HG03025 (cell line): ENCODE measurements at regions not wholly inside any gene's neighbourhood (a gene's known extent, or its start where the extent isn't known, plus 50 kb on each side); places are given as distances from the start of the nearest gene placed in this dataset.
A peak's percentile ranks its signal among the peaks of the same experiment; 100 is the strongest.
"Not testable (repeated sequence)": the region's sequence is repeated elsewhere in the genome, so short reads cannot be mapped to it uniquely, and the experiment has no call there.

ENCODE experiments used
- ATAC-seq: cut with Tn5 transposase; IDR thresholded peaks from one replicate; pipeline ENCODE4 v1.9.1; 2021; ENCODE audit warnings: mild to moderate bottlenecking, moderate library complexity; ENCODE audit not compliant: unreplicated experiment, low FRiP score

DNA sequence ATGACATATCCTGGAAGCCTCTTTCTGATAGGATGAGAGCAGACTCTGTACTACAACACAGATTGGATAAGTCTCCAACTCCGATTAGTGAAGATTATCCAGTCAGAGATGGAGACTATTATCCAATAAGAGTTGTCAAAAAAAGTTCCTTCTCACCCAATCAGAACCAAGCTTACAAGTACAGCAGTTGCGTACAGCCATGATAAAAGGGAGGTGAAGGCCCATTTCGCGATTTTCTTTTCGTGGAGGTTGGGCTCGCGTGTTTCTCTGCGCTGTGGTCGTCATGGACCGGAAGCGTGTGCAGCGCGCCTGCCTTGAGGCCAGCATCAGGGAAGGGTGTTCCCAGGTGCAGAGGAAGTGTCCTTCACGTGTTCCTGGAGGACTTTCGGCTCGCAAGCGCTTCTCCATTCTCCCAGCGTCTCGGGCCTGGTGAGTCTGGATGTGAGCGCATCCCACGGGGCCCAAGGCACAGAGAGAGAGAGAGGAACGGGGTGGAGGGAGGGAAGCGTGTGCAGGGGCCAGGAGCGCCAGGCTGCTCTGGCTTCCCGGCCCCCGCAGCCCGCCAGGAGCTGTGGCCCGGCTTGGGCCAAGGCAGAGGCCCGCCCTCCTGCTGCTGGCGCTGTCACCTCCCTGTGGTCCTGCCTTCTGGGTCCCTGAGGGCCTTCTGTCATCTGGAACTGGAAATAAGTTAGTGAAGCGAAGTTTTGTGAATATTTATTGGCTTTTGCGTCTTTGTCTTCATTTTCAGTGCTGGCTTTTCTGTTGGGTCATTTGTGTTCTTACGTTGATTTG lies 53.9 kb downstream of the CDRT15L2 start:
- ATAC-seq: not testable (repeated sequence)

DNA sequence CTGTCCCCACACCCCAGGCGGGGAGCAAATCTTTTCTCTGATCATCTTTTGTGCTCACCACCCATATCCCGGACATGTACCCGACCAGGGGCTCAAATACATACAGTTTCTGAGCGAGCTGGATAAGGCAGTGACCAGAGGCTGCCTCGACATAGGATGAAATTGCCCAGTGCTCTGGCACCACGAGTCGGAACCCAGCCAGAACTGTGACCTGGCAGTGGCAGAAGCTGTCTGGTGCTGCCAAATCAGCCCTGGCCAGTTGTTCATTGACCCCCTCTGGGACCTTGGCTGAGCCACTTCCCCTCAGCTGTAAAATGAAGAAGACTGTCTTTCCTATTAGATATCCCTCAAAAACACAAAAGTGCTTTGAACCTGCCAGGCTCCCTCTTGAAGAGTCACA lies 60.6 kb downstream of the CDRT15L2 start:
- not testable (repeated sequence) for ATAC-seq

DNA sequence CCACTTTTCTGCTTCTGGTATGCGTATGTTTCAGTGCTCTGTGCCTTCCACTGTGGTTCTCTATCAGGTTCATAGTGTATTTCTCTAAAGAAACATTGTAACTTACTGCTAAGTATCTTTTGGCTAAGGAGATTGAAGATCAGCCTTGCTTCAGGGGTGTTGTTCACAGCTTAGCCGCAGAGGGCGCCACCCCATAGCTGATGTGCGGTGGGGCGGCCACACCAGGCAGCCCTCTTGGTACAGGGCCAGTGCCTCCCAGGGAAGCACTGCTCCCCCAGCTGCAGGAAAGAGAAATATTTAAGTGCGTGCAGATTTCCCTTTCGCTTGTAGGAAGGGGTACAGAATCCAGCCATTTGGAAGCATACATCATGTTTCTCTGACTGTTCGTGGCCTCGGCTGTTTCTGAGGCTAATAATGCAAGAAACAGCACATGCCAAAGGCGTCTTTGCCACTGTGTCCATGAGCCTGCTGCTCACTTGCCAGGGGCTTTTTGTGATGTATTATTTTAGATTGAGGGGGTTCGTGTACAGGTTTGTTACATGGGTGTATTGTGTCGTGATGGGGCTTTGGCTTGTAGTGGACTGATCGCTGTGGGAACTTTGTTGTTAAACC lies 67.2 kb downstream of the CDRT15L2 start:
- ATAC-seq: not testable (repeated sequence)

DNA sequence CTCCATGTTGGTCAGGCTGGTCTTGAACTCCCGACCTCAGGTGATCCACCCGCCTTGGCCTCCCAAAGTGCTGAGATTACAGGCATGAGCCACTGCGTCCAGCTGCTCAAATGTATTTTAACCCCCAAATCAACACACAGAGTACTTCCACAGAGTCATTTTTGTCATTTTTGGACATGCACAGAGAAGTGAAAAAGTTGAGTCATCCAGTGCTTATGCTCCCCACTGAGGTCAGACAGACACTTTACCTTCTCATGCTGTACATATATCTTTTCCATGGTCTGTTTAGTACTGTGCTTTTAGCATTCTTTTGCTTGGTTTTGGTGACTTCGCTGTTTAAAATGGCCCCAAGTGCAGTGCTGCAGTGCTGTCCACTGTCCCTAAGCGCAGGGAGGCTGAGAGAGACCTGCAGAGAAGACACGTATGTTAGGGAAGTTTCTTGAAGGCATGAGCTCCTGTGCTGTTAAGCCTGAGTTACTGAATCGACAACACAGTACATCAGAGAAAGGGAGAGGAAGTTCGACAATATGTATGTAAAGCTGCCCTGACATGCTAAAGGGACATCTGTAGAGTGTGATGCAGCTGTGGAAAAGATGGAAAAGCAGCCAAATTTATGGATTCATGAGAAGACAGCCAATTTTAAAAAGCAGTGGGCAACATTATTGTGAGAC lies 69.7 kb downstream of the CDRT15L2 start:
- peak; percentile 71 for ATAC-seq

DNA sequence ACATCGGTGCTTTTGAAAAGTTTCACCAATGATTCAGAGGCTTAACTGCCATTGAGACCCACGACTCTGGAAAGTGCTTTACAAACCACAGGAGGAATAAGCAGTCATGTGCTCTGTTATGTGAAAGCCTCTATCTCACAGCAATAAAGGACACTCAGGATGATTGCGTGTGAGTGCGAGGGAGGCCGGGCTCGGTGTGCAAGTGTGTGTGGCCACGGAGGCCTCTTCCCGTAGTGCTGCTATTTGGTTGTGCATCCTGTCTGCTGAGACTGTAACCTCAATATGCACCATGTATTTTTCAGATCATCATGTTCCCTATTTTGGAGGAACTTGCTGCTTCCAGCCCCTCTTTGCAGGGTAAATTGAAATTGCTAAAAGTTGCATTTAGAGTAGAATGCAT lies 71.5 kb downstream of the CDRT15L2 start:
- not testable (repeated sequence) for ATAC-seq

DNA sequence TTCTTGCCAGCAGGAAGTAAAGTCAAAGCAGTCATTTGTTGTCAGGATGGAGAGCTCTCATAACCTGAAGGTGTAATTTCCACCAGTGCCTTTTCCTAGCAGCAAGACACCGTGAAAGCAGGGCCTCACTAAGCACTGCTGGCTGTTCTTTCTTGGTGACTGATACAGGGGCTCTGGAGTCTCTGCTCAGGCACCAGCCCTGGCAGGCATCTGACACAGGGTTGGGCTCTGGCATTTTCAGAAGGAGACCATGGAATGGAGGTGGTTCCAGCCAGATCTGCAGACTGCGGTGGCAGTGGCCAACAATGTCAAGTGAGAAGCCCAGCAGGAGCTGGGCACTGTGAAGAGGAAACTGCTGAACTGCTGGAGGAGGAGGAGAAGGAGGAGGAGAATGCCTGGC lies 72.2 kb downstream of the CDRT15L2 start:
- not testable (repeated sequence) for ATAC-seq

DNA sequence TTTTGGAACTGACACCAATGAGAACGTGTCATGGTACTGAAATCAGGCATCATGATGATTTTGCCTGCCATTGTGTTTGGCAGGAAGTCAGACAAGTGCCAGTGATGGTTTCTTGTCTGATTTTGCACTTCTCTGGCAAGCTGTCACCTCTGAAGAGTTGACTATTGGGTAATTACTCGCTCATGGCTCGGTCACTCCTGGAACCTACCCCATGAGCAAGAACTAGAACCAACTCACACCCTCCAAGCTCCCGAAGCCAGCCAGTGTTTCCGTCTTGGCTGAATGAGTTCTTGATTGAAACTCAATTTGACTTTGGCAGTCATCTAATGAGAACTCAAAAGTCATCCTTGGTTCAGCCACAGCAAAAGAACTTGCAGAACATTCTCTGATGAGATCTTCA lies 73.9 kb downstream of the CDRT15L2 start:
- not testable (repeated sequence) for ATAC-seq

DNA sequence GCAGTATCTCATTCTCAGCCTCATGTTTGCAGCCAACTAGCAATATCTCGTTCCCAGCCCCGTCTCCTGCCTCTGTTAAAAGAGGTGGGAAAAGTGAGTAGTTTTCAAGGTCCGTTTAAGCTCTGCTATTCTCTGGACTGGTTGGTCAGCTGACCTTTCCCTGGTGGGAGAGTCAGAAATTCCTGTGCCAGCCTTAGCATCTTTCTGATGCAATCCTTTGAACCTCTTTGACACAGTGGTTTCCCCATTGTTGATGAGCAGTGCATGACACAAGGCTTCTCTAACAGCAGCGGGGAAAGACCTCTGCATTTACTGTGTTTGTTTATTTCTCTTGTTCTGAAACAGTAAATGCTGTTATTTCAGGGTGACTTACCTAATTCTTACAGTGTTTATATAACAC lies 74.6 kb downstream of the CDRT15L2 start:
- not testable (repeated sequence) for ATAC-seq

DNA sequence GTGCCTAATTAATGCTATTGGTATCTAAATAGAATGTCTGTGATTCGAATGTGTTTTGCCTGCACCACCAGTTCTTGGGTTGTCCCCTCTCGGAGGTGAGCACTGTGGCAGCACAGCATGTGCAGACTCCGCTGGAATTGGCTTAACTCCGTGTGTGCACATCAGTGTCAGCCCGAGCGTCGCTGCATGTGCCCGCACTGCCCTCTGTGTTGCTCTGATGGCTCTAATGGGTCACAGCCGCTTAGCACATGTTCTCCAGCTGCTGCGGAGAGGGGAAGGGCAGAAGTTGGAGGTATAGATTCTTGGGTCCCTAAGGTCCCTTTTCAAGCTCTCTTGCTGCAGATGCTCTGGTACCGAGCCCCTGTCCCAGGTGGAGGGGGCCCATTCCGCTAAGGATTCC lies 75.1 kb downstream of the CDRT15L2 start:
- not testable (repeated sequence) for ATAC-seq

DNA sequence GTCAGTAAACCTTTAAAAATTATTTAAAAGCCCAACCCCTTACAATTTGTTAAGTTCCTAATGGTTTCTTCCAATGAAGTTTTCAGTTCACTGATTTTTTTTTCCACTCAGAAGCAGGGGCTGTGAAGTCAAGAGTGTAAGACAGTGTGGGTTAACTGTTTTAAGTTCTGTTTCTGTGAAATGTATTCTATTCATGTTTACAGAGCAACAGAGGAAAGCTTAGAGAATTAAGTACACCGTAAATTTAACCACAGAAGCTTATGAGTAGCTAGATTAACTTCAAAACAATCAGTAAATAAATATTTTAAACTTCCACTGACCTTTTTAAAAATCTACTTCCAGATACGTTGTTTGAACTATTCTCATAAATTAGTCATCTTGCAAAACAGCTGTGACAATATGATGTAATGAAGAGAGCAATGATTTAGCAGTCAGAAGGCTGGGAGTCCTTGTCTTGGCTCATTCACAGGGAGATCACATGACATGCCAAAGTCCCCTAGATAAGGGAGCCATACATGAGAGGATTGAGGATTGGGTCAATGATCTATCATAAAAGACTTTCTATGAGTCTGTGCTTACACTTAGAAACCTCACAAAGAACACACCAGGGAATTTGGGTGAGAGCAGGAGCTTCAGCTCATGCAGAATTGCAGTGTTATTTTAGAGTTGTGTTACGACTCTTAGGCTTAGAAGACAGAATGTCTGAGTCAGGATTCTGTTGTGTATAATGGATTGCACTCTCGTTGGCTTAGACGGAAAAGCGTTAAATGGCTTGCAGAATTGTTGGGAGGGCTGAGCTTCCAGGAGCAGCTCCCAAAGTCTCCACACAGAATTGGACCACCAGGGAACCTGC lies 85.8 kb downstream of the CDRT15L2 start:
- not testable (repeated sequence) for ATAC-seq

DNA sequence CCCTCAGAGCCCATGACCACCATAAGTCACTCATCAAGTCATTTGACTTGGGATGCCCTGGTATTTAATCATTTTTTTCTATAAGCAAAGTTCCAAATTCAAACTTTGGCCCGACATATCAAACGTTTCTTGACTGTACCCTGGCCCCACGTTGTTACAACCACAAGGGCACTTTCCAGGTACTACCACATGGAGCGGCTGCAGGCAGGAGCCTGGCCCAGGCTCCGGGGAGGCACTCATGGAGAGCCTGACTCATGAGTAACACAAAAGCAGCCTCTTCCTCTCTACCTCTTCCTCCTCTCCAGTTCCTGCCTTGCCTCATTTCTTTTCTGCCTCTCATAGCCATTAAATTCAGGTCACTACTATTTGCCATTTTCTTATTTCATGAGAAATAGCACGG lies 87.2 kb downstream of the CDRT15L2 start:
- not testable (repeated sequence) for ATAC-seq

DNA sequence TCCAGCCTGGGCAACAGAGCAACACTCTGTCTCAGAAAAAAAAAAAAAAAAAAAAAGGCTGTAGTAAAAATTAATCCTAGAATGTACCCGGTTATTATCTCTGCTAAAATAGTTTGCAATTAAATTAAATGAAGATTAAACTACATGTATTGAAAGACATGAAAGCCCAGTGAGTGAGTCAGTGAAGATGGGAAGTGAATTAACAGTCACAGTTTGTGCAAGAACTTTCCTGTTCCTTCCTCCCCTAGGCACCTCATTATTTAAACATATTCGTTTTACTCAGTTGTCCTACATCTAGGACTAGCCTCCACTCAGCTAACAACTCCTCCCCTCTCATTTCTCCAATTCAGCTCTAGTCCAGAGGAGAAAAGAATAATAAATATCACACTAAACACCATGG lies 88.2 kb downstream of the CDRT15L2 start:
- not testable (repeated sequence) for ATAC-seq

DNA sequence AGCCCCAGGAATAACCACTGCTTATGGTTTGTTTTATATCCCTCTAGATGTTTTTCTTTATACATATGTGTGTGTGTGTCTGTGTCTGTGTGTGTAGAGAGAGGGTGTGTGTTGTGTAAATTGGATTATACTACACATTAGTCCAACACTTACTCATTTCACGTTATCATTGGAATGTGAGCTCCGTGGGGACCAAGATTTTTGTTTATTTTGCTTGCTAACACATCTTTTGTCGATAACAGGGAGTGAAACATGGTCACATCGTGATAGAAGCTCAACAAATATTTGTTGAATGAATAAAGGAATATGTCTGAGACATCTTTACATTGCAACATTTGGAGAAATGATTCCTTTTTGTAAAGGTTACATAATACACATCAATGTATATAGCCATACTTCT lies 88.8 kb downstream of the CDRT15L2 start:
- ATAC-seq: not testable (repeated sequence)

DNA sequence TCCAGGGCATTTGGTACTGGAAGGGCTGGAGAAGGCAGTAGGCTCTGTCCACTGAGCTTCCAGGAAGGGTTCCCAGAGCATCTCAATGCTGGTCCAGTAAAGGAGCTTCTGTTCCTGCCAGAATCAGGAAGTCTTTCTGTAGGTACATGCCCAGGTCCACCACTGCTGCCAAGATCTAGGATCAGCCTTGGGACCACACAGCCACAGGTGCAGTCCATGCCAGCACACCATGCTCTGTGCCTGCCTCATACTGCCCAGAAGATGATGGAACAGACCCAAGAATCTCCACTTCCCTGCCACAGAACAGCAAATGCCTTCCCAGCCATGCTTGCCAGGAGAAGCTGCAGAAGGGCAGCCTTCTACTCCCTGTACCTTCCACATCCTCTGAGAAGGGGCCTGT lies 89.3 kb downstream of the CDRT15L2 start:
- not testable (repeated sequence) for ATAC-seq

DNA sequence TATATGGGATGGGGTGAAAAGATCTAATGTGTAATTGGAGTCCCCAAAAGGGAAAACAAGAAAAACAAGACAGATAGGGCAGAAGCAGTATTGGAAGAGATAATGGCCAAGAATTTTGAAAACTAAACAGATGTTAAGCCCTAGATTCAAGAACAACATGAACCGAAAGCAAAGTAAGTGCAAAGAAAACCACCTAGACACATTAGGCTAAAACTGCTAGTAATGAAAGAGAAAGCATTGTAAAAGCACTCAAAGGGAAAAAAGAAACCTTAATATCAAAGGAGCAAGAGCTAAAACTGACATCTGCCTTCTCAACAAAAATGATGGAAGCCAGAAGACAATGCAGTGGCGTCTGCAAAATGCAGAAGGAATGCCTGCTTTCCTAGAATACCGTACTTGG lies 91.0 kb downstream of the CDRT15L2 start:
- not testable (repeated sequence) for ATAC-seq

DNA sequence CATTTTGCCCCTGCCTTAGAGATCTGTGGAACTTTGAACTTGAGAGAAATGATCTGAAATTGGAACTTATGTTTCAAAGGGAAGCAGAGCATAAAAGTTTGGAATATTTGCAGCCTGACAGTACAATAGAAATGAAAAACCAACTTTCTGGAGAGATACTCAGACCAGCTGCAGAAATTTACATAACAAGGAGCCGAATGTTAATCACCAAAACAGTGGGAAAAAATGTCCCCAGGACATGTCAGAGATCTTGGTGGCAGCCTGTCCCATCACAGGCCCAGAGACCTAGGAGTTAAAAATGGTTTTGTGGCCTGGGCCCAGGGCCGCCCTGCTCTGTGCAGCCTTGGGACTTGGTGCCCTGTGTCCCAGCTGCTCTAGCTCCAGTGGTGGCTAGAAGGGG lies 94.8 kb downstream of the CDRT15L2 start:
- ATAC-seq: not testable (repeated sequence)

DNA sequence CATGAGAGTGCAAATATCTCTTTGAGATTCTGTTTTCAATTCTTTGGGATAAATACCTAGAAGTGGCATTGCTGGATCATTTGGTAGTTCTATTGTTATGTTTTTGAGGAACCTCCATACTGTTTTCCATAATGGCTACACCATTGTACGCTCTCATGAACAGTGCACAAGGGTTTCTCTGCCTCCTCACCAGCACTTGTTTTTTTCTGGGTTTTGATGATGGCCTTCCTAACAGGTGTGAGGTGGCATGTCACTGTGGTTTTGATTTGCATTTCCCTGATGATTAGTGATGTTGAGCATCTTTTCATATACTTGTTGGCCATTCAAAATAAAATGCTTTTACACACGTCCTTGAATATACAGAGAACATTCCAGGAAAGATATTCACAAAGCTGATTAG lies 96.2 kb downstream of the CDRT15L2 start:
- ATAC-seq: not testable (repeated sequence)

DNA sequence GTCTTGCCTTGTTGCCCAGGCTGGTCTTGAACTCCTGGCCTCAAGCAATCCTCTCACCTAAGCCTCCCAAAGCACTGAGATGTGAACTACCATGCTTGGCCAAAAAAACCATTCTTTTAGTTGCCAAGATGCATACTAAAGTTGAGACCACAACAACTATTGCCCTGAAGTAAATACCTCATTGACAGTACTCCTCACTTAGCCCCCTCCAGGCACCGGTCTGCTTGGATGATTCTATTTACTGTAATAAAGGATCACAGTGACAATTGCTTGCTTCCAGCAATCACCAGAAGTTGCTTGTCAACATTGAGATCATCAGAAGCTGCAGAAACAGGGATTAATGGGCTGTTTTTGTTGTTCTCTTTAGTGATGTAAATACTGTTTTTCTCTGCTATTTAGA lies 97.1 kb downstream of the CDRT15L2 start:
- ATAC-seq: not testable (repeated sequence)

DNA sequence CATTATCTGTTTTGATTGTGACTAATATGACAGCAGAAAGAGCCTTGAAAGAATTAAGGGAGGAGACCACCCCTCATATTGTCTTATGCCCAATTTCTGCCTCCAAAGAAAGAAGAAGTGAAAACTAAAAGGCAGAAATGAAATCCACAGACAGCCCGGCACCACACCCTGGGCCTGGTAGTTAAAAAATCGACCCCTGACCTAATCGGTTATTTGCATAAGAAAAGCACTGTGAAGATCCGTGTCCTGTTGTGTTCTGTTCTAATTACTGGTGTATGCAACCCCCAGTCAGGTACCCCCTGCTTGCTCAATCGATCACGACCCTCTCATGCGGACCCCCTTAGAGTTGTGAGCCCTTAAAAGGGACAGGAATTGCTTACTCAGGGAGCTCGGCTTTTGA lies 97.9 kb downstream of the CDRT15L2 start:
- not testable (repeated sequence) for ATAC-seq

DNA sequence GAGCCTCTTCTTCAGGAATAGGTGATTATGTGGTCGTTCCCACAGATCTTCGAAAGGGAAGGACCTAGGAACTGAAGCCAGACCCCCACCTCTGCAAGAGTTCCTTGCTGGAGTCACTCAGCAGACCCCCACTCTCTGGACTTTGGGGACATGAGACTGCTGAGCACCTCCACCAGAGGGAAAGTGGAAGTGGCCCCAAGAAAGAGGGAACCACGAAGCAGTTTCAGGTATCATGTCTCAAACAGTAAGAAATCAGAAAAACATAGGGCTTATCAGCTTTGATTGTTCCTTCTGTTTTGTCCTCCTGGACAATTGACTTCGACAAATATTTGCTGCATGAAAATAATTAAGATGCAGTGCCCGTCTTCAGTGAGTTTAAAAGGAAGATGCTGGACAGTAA lies 98.9 kb downstream of the CDRT15L2 start:
- not testable (repeated sequence) for ATAC-seq
